KMS-11 (cell line): ENCODE measurements at regions not wholly inside any gene's neighbourhood (a gene's known extent, or its start where the extent isn't known, plus 50 kb on each side); places are given as distances from the start of the nearest gene placed in this dataset.

Source experiments
- H2AFZ ChIP-seq: fragments of 200-600 bp; sonication (generic); 2 replicates; pipeline ENCODE4 v1.6.1; 2016; ENCODE audit warnings: antibody characterized with exemption, mixed run types, low read depth
- H3K27ac ChIP-seq: fragments of 200-600 bp; sonication (generic); 2 replicates; pipeline ENCODE4 v1.6.1; 2016; ENCODE audit warnings: mild to moderate bottlenecking, mixed run types
- H3K27me3 ChIP-seq: fragments of 200-600 bp; sonication (generic); 2 replicates; pipeline ENCODE4 v1.6.1; 2017; ENCODE audit warnings: mild to moderate bottlenecking, low read depth, mixed run types, moderate library complexity; ENCODE audit not compliant: insufficient read depth
- H3K36me3 ChIP-seq: fragments of 200-600 bp; sonication (generic); 2 replicates; pipeline ENCODE4 v1.6.1; 2017; ENCODE audit warnings: mild to moderate bottlenecking, mixed run types; ENCODE audit not compliant: insufficient read depth
- H3K4me1 ChIP-seq: fragments of 200-600 bp; sonication (generic); 2 replicates; pipeline ENCODE4 v1.6.1; 2016; ENCODE audit warnings: mild to moderate bottlenecking, low read depth, mixed run types; ENCODE audit not compliant: poor library complexity, severe bottlenecking
- H3K4me2 ChIP-seq: fragments of 200-600 bp; sonication (generic); 2 replicates; pipeline ENCODE4 v1.7.0; 2016; ENCODE audit warnings: mild to moderate bottlenecking, mixed run types
- H3K4me3 ChIP-seq: fragments of 200-600 bp; sonication (generic); IDR thresholded peaks from 2 replicates; pipeline ENCODE4 v1.6.1; 2017; ENCODE audit warnings: low read depth, low read length, mixed read lengths; ENCODE audit not compliant: insufficient read depth
- H3K79me2 ChIP-seq: fragments of 200-600 bp; sonication (generic); 2 replicates; pipeline ENCODE4 v1.6.1; 2016; ENCODE audit warnings: low read depth, mixed run types; ENCODE audit not compliant: insufficient read depth
- H3K9ac ChIP-seq: fragments of 200-600 bp; sonication (generic); 2 replicates; pipeline ENCODE4 v1.6.1; 2016; ENCODE audit warnings: mild to moderate bottlenecking, mixed run types
- H4K20me1 ChIP-seq: fragments of 200-600 bp; sonication (generic); 2 replicates; pipeline ENCODE4 v1.6.1; 2016; ENCODE audit warnings: mild to moderate bottlenecking, mixed run types; ENCODE audit not compliant: insufficient read depth
- TF ChIP-seq, protein P1 (sequence below): fragments of 200-600 bp; sonication (generic); conservative IDR thresholded peaks from 2 replicates; pipeline ENCODE4 v1.6.1; 2017; ENCODE audit warnings: low read depth, mild to moderate bottlenecking, antibody characterized with exemption, low read length, moderate library complexity, mixed read lengths

DNA sequence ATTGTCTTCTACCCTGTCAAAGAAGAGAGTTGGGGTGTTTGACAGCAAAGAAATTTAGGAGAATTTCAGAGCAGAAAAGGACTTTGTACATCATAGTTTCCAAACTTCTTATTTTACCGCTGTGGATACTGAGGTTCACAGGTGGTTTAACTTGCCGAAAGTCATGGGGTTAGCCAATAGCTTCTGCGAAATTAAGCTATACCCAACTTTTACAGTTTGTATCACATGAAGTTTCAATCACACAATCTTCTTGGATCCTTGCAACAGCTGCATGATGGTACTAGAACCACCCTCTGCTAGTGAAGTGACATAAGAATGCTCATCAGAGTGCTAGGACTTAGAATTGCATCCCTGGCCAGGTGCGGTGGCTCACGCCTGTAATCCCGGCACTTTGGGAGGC lies 345.5 kb downstream of the CD83 start:
- TF ChIP-seq, protein P1, sequence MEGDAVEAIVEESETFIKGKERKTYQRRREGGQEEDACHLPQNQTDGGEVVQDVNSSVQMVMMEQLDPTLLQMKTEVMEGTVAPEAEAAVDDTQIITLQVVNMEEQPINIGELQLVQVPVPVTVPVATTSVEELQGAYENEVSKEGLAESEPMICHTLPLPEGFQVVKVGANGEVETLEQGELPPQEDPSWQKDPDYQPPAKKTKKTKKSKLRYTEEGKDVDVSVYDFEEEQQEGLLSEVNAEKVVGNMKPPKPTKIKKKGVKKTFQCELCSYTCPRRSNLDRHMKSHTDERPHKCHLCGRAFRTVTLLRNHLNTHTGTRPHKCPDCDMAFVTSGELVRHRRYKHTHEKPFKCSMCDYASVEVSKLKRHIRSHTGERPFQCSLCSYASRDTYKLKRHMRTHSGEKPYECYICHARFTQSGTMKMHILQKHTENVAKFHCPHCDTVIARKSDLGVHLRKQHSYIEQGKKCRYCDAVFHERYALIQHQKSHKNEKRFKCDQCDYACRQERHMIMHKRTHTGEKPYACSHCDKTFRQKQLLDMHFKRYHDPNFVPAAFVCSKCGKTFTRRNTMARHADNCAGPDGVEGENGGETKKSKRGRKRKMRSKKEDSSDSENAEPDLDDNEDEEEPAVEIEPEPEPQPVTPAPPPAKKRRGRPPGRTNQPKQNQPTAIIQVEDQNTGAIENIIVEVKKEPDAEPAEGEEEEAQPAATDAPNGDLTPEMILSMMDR = no peak
- H3K79me2 ChIP-seq = no peaks in the 10 kb centered on the region
- H3K27ac ChIP-seq = no peak overlapping the region
- no peak overlapping the region for H3K4me2 ChIP-seq
- no peak overlapping the region for H3K9ac ChIP-seq
- no peak overlapping the region for H3K4me3 ChIP-seq
- H2AFZ ChIP-seq = no peak overlapping the region
- H4K20me1 ChIP-seq = no peaks in the 10 kb centered on the region
- H3K27me3 ChIP-seq = no peaks in the 10 kb centered on the region
- H3K4me1 ChIP-seq = no peaks in the 10 kb centered on the region
- no peaks in the 10 kb centered on the region for H3K36me3 ChIP-seq

DNA sequence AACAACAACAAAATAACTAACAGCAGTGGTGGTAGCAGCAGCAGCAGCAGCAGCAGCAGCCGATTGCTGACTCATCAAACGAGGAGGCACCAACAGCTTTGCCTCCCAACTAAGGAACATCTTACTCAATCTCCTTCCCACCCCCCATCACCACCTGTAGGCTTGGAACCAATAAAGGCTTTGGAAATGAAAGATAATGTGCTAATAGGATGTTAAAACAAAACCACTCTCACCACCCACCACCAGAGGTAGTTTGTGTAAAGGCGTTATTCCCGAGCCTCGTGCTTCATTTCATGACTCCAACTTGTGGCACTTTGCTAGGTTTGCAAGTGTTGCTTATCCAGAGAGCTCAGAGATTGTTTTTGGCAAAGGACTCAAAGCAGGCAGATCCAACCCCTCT lies 346.5 kb downstream of the CD83 start:
- Histone ChIP-seq H3K79me2 (no peaks in the 10 kb centered on the region), H3K36me3 (no peaks in the 10 kb centered on the region), H4K20me1 (no peaks in the 10 kb centered on the region), H3K9ac (no peak overlapping the region), H3K27ac (no peak overlapping the region), H3K4me2 (no peak overlapping the region), H2AFZ (no peak overlapping the region), H3K27me3 (no peaks in the 10 kb centered on the region), H3K4me3 (no peak overlapping the region), H3K4me1 (no peaks in the 10 kb centered on the region)
- TF ChIP-seq, protein P1 = no peak

DNA sequence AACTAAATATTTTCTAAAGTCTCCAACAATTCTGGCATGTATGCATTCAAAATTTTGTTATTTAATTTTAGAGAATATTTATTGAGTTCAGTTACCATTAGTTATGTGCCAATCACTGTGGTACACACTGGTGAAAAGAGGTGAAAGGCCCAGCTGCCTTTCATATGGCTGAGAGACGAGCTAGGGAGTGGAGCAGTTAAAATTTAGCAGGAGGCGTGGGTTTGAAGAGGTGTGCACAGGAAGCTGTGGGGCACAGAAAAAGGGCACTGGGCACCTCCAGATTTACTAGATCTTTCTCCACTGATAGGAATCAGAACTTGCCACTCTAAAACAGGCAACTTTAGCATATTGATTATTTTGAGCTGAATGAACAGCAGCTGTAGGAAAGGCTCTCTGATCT lies 347.1 kb downstream of the CD83 start:
- no peaks in the 10 kb centered on the region for H4K20me1 ChIP-seq
- no peaks in the 10 kb centered on the region for H3K36me3 ChIP-seq
- no peaks in the 10 kb centered on the region for H3K27me3 ChIP-seq
- no peak overlapping the region for H2AFZ ChIP-seq
- H3K27ac ChIP-seq = no peak overlapping the region
- H3K9ac ChIP-seq = no peak overlapping the region
- no peaks in the 10 kb centered on the region for H3K79me2 ChIP-seq
- no peaks in the 10 kb centered on the region for H3K4me1 ChIP-seq
- TF ChIP-seq, protein P1 = no peak
- no peak overlapping the region for H3K4me2 ChIP-seq
- H3K4me3 ChIP-seq = no peak overlapping the region

DNA sequence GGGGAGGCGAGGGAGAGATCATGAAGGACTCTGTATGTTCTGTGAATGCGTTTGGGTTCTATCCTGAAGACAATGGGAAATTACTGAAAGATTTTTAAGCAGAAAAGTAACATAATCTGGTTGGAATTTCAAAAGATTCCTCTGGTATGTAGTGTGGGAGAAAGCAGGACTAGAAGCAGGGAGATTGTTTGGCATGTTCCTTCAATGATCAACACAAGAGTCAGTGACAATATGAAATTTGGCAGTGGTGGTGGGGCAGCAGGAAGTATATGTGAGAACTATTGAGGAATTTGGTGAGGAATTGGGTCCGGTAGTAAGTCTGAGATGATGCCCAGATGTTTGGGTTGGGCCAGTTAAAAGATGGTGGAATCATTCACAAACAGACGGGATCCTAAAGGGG lies 348.7 kb downstream of the CD83 start:
- Histone ChIP-seq H3K9ac (no peak overlapping the region), H3K27me3 (no peaks in the 10 kb centered on the region), H4K20me1 (no peaks in the 10 kb centered on the region), H3K79me2 (no peaks in the 10 kb centered on the region), H2AFZ (no peak overlapping the region), H3K4me3 (no peak overlapping the region), H3K36me3 (no peaks in the 10 kb centered on the region), H3K4me2 (no peak overlapping the region), H3K4me1 (no peaks in the 10 kb centered on the region), H3K27ac (no peak overlapping the region)
- TF ChIP-seq, protein P1 = no peak

DNA sequence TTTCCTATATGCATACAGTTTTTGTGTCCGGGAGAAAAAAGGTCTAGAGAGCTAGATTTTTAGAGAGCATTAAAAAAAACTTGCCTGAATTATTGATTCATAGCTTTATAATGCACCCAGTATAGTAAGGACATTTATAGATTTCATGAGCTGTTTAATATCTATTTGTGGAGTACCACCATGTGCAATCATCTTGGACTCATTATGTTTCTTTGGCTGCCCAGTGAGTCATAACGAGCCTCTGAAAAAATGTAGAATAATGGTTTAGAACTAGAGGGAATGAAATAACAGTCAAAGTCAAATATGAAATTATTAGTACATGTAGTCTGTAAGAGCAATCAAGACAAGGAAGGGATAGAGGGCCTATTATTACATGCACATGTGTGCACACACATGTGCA lies 350.0 kb downstream of the CD83 start:
- H3K4me2 ChIP-seq = no peak overlapping the region
- no peaks in the 10 kb centered on the region for H4K20me1 ChIP-seq
- no peak overlapping the region for H3K4me3 ChIP-seq
- TF ChIP-seq, protein P1 = no peak
- H3K9ac ChIP-seq = no peak overlapping the region
- no peaks in the 10 kb centered on the region for H3K4me1 ChIP-seq
- H3K79me2 ChIP-seq = no peaks in the 10 kb centered on the region
- H2AFZ ChIP-seq = no peak overlapping the region
- no peaks in the 10 kb centered on the region for H3K27me3 ChIP-seq
- no peak overlapping the region for H3K27ac ChIP-seq
- no peaks in the 10 kb centered on the region for H3K36me3 ChIP-seq
